Adipocyte (in vitro differentiated cells): ENCODE measurements at regions not wholly inside any gene's neighbourhood (a gene's known extent, or its start where the extent isn't known, plus 50 kb on each side); places are given as distances from the start of the nearest gene placed in this dataset.

Source experiments
- DNase-seq: peaks from one replicate; pipeline ENCODE4 v3.0.0-alpha.2; 2015; ENCODE audit warnings: low read depth
- H3K27me3 ChIP-seq: replicated peaks from 2 replicates; pipeline ENCODE4 v1.7.0; 2013; ENCODE audit warnings: mild to moderate bottlenecking, low read length, moderate library complexity; ENCODE audit not compliant: control insufficient read depth, insufficient read depth
- H3K36me3 ChIP-seq: 2 replicates; pipeline ENCODE4 v1.7.0; 2013; ENCODE audit warnings: low read length, mild to moderate bottlenecking, moderate library complexity; ENCODE audit not compliant: control insufficient read depth, insufficient read depth, severe bottlenecking
- H3K4me1 ChIP-seq: 2 replicates; pipeline ENCODE4 v1.7.0; 2013; ENCODE audit warnings: mild to moderate bottlenecking, low read length, moderate library complexity; ENCODE audit not compliant: control insufficient read depth, insufficient read depth
- H3K4me3 ChIP-seq: 2 replicates; pipeline ENCODE4 v1.7.0; 2013; ENCODE audit warnings: mild to moderate bottlenecking, low read length, moderate library complexity
- H3K9ac ChIP-seq: 2 replicates; pipeline ENCODE4 v1.7.0; 2013; ENCODE audit warnings: mild to moderate bottlenecking, low read length, moderate library complexity
- H3K9me3 ChIP-seq: 2 replicates; pipeline ENCODE4 v1.7.0; 2013; ENCODE audit warnings: mild to moderate bottlenecking, low read length, moderate library complexity; ENCODE audit not compliant: control insufficient read depth

GRCh38 chr4:180081072-180081471 is 2162.1 kb upstream of the TENM3 start:
- H3K27me3 ChIP-seq, result no peaks in the 10 kb centered on the region
- H3K9ac ChIP-seq, result no peak overlapping the region
- H3K4me1 ChIP-seq, result no peaks in the 10 kb centered on the region
- no peaks in the 10 kb centered on the region for H3K36me3 ChIP-seq
- DNase-seq, result no peak
- no peak overlapping the region for H3K4me3 ChIP-seq
- no peaks in the 10 kb centered on the region for H3K9me3 ChIP-seq

- no peaks in the 10 kb centered on the region for H3K27me3 ChIP-seq
- no peaks in the 10 kb centered on the region for H3K36me3 ChIP-seq
- peak; percentile 35 for DNase-seq
- H3K4me1 ChIP-seq, result no peaks in the 10 kb centered on the region
- H3K9me3 ChIP-seq, result no peaks in the 10 kb centered on the region
- no peak overlapping the region for H3K4me3 ChIP-seq
- no peak overlapping the region for H3K9ac ChIP-seq
Observed at GRCh38 chr4:180084561-180084960, 2158.6 kb upstream of the TENM3 start.

DNA sequence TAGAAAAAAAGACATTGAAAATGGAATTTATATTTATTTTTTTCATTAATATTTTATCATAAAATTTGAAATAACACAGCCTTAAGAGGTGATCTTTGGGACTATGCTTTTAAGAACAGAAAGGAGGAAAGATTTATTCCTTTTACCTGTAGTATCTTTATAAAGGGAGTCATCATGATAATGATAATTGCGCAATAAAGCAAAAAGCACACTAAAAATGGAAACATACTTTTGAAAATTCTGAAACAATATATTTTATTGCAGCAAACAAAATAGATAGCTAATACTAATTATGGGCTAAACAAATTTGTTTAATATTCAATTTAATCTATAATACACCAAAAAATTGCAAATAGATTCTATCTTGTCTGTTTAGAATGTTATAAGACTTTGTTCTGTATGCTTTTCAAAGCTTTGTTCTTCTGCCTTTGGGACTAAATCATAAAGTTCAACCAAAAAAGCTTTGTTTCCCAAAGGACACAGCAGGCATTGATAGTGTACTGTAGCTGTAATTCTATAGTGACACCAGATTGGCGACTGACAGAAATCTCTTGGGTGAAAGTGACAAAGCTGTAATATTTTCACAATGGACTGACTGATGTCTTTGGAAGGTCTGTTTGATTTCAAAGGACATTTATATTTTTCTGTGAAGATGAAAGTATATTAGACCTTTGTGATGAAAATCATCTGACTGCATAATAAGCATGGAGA is 2156.6 kb upstream of the TENM3 start:
- Histone ChIP-seq H3K9ac (no peak overlapping the region), H3K36me3 (no peaks in the 10 kb centered on the region), H3K9me3 (no peaks in the 10 kb centered on the region), H3K4me1 (no peaks in the 10 kb centered on the region), H3K4me3 (no peak overlapping the region), H3K27me3 (no peaks in the 10 kb centered on the region)
- DNase-seq, result no peak

DNA sequence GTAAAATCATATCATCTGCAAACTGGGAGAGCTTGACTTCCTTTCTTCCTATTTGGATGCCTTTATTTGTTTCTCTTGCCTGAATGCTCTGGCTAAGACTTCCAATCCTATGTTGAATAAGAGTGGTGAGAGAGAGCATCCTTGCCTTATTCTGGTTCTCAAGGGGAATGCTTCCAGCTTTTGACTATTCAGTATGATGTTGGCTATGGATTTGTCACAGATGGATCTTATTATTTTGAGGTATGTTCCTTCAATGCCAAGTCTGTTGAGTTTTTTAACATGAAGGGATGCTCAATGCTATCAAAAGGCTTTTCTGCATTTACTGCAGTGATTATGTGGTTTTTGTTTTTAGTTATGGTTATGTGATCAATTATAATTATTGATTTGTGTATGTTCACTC is 2144.6 kb upstream of the TENM3 start:
- H3K4me1 ChIP-seq, result no peaks in the 10 kb centered on the region
- no peak overlapping the region for H3K4me3 ChIP-seq
- no peak overlapping the region for H3K9ac ChIP-seq
- H3K36me3 ChIP-seq, result no peaks in the 10 kb centered on the region
- H3K27me3 ChIP-seq, result no peaks in the 10 kb centered on the region
- peak; percentile 60 for DNase-seq
- no peaks in the 10 kb centered on the region for H3K9me3 ChIP-seq

DNA sequence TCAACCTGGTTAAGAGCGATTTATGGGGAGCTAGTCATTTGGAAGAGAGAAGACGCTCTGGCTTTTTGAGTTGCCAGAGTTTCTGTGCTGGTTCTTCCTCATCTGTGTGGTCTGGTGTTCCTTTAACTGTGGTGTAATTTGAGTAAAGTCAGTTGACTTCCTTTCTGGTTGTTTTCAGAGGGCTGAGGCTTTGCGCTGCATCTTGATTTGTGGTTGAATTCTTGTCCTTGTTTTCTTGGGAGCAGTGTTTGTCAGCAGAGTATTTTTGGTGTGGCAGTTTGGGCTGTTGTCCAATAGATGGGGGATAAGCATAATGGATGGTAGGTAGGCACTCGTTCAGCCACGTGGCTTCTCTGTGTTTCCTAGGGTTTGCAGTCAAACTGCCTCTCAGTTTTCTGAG is 2143.2 kb upstream of the TENM3 start:
- no peak overlapping the region for H3K9ac ChIP-seq
- DNase-seq, result no peak
- H3K36me3 ChIP-seq, result no peaks in the 10 kb centered on the region
- H3K9me3 ChIP-seq, result no peaks in the 10 kb centered on the region
- no peaks in the 10 kb centered on the region for H3K4me1 ChIP-seq
- H3K4me3 ChIP-seq, result no peak overlapping the region
- no peaks in the 10 kb centered on the region for H3K27me3 ChIP-seq

GRCh38 chr4:180100433-180101344 is 2142.5 kb upstream of the TENM3 start:
- H3K9ac ChIP-seq, result no peak overlapping the region
- no peaks in the 10 kb centered on the region for H3K9me3 ChIP-seq
- no peaks in the 10 kb centered on the region for H3K27me3 ChIP-seq
- no peak for DNase-seq
- H3K4me3 ChIP-seq, result no peak overlapping the region
- H3K4me1 ChIP-seq, result peaks cover 3% of the 10 kb centered on the region
- H3K36me3 ChIP-seq, result no peaks in the 10 kb centered on the region

GRCh38 chr4:180101348-180102083 is 2141.7 kb upstream of the TENM3 start:
- Histone ChIP-seq H3K9me3 (no peaks in the 10 kb centered on the region), H3K36me3 (no peaks in the 10 kb centered on the region), H3K4me1 (peaks cover 6% of the 10 kb centered on the region), H3K9ac (no peak overlapping the region), H3K27me3 (no peaks in the 10 kb centered on the region), H3K4me3 (no peak overlapping the region)
- DNase-seq, result no peak

DNA sequence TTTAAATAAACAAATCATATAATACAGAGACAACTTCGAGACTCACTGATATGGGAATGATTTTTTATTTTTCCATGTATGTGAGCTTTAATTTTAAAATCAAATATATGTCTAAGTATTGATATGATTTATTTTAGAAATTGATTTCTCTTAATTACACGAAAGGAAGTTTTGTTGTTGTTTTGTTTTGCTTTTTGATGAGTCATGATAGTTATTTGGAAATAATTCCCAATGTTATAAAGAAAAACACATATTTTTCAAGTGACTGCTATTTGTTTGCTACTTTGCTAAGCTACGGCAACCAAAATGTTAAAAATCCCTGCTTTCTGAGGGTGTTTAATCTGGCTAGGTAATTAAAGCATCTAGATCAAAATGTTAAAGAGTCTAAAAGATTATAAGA is 2139.4 kb upstream of the TENM3 start:
- no peaks in the 10 kb centered on the region for H3K27me3 ChIP-seq
- peaks cover 6% of the 10 kb centered on the region for H3K4me1 ChIP-seq
- H3K9ac ChIP-seq, result no peak overlapping the region
- no peak overlapping the region for H3K4me3 ChIP-seq
- no peaks in the 10 kb centered on the region for H3K9me3 ChIP-seq
- peak; percentile 9 for DNase-seq
- no peaks in the 10 kb centered on the region for H3K36me3 ChIP-seq

- no peaks in the 10 kb centered on the region for H3K27me3 ChIP-seq
- no peak for DNase-seq
- H3K4me3 ChIP-seq, result no peak overlapping the region
- H3K9ac ChIP-seq, result no peak overlapping the region
- H3K9me3 ChIP-seq, result no peaks in the 10 kb centered on the region
- H3K36me3 ChIP-seq, result no peaks in the 10 kb centered on the region
- H3K4me1 ChIP-seq, result peaks cover 6% of the 10 kb centered on the region
Observed at GRCh38 chr4:180105362-180105761, 2137.8 kb upstream of the TENM3 start.

- Histone ChIP-seq H3K4me1 (peaks cover 6% of the 10 kb centered on the region), H3K36me3 (no peaks in the 10 kb centered on the region), H3K9me3 (no peaks in the 10 kb centered on the region), H3K4me3 (no peak overlapping the region), H3K9ac (no peak overlapping the region), H3K27me3 (no peaks in the 10 kb centered on the region)
- peak; percentile 48 for DNase-seq
Observed at GRCh38 chr4:180106122-180106521, 2137.1 kb upstream of the TENM3 start.

- Histone ChIP-seq H3K9me3 (no peaks in the 10 kb centered on the region), H3K36me3 (no peaks in the 10 kb centered on the region), H3K4me3 (no peak overlapping the region), H3K27me3 (no peaks in the 10 kb centered on the region), H3K9ac (no peak overlapping the region), H3K4me1 (peaks cover 6% of the 10 kb centered on the region)
- DNase-seq, result no peak
Observed at GRCh38 chr4:180106997-180107396, 2136.2 kb upstream of the TENM3 start.
